Adrenal gland (tissue), 5 donors: ENCODE measurements at regions not wholly inside any gene's neighbourhood (a gene's known extent, or its start where the extent isn't known, plus 50 kb on each side); places are given as distances from the start of the nearest gene placed in this dataset.
"Not testable (repeated sequence)": the region's sequence is repeated elsewhere in the genome, so short reads cannot be mapped to it uniquely, and the experiment has no call there.

Experiments
- CTCF ChIP-seq, 6 experiments: fragments of 450-650 bp in 4 of 6; fragments of 200-600 bp in 2 of 6; sonication (generic) in 1 of 6; IDR thresholded peaks; 1 replicate in 5 of 6; 2 replicates in 1 of 6; pipeline versions ENCODE4 v1.5.1 to v1.8.0; 2016 to 2021; ENCODE audit warnings: antibody characterized with exemption in 6 of 6, mild to moderate bottlenecking in 2 of 6, moderate library complexity in 1 of 6
- POLR2A ChIP-seq, 2 donors: fragments of 450-650 bp; IDR thresholded peaks; one replicate each; pipeline ENCODE4 v1.6.1; 2017; ENCODE audit warnings: antibody characterized with exemption in 2 of 2, mild to moderate bottlenecking in 2 of 2, moderate library complexity in 1 of 2
- donor health status: DM: no; HTN: no; CAD: no.

DNA sequence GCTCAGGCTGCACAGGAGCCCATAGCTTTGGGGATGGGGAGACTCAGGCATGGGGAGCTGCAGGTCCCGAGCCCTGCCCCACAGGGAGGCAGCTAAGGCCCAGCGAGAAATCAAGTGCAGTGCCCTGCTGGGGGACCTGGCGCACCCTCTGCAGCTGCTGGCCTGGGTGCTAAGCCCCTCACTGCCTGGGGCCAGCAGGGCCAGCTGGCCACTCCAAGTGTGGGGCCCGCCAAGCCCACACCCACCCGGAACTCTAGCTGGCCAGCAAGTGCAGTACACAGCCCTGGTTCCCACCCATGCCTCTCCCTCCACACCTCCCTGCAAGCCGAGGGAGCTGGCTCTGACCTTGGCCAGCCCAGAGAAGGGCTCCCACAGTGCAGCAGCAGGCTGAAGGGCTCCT is 268.7 kb upstream of the LRRC4C start:
- TF ChIP-seq POLR2A, CTCF (IDR thresholded peaks at IDR 0.05): not testable (repeated sequence)
